Neural progenitor cell (in vitro differentiated cells): ENCODE measurements at regions not wholly inside any gene's neighbourhood (a gene's known extent, or its start where the extent isn't known, plus 50 kb on each side); places are given as distances from the start of the nearest gene placed in this dataset.

Experiments
- EZH2phosphoT487 ChIP-seq: fragments of 200-600 bp; sonication (generic); IDR thresholded peaks from 2 replicates; pipeline ENCODE4 v1.6.1; 2017; ENCODE audit warnings: antibody characterized with exemption
- TF ChIP-seq, protein P1 (sequence below): fragments of 200-600 bp; sonication (generic); IDR thresholded peaks from 2 replicates; pipeline ENCODE4 v1.5.1; 2017; ENCODE audit warnings: antibody characterized with exemption, mild to moderate bottlenecking

- TF ChIP-seq EZH2phosphoT487: no peak
- TF ChIP-seq, protein P1, sequence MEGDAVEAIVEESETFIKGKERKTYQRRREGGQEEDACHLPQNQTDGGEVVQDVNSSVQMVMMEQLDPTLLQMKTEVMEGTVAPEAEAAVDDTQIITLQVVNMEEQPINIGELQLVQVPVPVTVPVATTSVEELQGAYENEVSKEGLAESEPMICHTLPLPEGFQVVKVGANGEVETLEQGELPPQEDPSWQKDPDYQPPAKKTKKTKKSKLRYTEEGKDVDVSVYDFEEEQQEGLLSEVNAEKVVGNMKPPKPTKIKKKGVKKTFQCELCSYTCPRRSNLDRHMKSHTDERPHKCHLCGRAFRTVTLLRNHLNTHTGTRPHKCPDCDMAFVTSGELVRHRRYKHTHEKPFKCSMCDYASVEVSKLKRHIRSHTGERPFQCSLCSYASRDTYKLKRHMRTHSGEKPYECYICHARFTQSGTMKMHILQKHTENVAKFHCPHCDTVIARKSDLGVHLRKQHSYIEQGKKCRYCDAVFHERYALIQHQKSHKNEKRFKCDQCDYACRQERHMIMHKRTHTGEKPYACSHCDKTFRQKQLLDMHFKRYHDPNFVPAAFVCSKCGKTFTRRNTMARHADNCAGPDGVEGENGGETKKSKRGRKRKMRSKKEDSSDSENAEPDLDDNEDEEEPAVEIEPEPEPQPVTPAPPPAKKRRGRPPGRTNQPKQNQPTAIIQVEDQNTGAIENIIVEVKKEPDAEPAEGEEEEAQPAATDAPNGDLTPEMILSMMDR: no peak
Measured at GRCh38 chr4:184960505-184960971, 57.8 kb upstream of the HELT start.
